ENCODE measurements at regions not wholly inside any gene's neighbourhood (a gene's known extent, or its start where the extent isn't known, plus 50 kb on each side); places are given as distances from the start of the nearest gene placed in this dataset.
"Not testable (repeated sequence)": the region's sequence is repeated elsewhere in the genome, so short reads cannot be mapped to it uniquely, and the experiment has no call there.

DNA sequence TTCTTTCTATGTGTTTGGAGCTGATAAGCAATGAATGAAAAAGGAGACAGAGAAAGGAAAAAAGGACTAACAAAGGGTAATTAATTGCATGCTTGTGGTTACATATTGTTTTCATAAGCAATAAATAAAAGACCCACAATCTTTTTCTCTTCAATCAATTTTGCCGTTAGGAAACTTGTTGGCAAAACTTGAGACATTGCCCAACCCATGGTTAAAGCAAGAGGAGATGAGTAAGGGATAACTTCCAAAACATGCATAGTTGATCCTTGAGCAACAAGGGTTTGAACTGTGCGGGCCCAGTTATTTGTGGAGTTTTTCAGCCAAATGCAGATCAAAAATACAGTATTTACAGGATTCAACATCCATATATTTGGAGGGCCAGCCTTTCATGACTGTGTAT lies 572.4 kb downstream of the AMY1C start:
- no peak for DNase-seq

DNA sequence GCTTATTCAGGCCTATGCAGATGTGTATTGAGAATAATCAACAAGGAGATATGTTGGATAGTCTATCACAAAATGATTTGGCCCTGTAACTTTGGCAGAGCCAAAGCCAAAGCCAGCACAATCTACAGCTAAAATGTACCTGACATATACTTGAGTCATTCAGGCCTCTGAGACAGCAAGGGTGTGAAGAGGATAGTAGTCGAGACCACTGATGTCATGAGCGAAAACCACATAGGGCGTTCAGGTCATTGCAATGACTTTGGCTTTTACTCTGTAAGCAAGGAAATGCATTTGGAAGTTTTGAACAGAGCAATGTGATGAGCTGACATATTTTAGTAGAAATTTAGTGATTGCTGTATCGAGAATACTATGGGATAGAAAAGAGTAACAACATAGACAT lies 579.6 kb downstream of the AMY1C start:
- no peak for DNase-seq

DNA sequence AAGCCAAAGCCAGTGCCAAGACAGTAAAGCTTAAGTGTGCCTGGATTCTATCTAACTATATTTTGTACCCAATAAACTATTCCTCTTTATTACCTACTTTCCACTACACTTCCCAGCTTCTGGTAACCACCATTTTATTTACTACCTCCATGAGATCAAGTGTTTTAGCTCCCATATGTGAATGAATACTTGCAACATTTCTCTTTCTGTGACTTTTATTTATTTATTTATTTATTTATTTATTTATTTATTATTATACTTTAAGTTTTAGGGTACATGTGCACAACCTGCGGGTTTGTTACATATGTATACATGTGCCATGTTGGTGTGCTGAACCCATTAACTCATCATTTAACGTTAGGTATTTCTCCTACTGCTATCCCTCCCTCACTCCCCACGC lies 582.1 kb downstream of the AMY1C start:
- DNase-seq = no peak

DNA sequence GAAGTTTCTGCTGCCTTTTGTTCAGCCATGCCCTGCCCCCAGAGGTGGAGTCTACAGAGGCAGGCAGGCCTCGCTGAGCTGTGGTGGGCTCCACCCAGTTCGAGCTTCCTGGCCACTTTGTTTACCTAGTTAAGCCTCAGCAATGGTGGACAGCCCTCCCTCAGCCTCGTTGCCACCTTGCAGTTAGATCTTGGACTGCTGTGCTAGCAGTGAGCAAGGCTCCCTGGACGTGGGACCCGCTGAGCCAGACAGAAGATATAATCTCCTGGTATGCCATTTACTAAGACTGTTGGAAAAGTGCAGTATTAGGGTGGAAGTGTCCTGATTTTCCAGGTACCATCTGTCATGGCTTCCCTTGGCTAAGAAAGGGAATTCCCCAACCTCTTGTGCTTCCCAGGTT lies 588.2 kb downstream of the AMY1C start:
- not testable (repeated sequence) for DNase-seq

DNA sequence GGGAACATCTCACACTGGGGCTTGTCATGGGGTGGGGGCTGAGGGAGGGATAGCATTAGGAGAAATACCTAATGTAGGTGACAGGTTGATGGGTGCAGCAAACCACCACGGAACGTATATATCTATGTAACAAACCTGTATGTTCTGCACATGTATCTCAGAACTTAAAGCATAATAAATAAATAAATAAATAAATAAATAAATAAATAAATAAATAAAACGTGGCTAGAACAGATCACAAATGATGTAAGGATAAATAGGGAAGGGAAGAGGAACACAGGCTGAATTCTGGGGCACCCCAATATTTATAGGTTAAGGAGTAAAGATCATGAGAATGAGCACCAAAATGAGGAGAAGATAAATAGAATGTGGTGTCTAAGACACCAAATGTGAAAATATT lies 592.2 kb downstream of the AMY1C start:
- no peak for DNase-seq

DNA sequence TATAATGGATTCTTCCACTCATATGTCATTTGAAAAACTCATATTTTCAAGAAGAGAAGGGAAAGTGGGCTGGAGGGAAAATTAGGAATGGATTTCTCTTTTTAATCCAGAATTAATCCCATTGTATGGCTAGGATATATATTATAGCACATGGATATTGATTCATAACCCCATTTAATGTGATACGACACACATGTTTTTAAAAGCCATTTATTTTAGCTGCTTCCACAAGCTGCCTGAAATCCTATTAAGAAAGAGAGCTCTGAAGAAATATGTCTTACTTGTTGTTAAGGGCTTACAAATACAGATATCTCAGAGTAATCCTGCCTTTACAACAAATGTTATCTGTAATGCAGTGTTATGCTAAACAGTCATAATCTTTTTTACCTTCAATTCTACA lies 598.6 kb downstream of the AMY1C start:
- DNase-seq = no peak

DNA sequence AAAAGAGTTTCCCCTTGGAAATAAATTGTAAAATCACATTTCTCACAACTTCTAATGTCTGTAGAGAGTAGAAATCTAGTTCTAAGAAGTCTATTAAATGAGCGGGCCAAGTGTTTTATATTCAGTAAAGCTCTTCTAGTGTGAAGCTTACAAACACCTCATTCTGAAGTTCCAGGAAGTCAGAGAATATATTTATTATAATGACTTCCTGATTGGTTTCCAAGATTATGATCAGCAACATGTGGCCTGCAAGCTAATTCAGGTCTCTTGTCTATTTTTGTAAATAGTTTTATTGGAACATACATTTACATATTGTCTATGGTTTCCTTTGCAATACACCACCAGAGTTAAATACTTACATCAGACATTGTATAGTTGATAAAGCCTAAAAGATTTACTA lies 603.9 kb downstream of the AMY1C start:
- DNase-seq = no peak

DNA sequence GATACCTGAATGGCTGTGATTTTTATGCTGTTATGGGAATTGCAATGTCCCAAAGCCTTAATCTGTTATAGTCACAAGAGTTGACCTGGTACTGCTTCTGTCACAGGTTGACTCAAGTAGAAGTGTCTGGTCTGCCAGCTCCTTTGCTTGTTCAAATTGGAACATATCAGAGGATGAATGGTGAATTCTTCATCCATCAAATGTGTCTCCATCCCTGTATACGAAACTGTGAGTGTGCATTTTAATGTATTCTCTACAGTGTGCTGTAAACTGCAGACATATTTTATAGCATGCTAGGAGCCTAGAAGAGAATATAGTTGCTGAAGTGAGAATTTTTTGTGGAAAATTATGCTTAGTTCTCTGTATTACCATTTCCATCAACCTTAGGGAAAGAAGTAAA lies 608.4 kb downstream of the AMY1C start:
- DNase-seq = no peak

DNA sequence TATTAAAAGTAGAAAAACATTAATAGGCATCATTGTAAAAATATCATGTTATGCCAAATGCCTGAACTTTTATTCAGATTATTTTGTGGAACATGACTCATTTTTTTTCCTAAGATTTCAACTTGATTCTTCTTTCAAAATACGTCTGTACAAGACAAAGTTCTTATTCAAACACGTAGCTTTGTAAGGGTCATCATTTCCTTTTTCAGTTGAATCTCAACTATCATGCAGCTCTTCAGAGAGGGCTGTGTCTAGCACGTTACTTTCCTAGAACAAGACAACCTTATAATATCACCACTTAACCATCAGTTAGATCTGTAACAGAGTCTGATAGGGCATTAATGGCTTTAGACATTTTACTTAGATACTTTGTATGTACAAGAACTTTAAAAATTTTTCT lies 608.9 kb downstream of the AMY1C start:
- DNase-seq = no peak

DNA sequence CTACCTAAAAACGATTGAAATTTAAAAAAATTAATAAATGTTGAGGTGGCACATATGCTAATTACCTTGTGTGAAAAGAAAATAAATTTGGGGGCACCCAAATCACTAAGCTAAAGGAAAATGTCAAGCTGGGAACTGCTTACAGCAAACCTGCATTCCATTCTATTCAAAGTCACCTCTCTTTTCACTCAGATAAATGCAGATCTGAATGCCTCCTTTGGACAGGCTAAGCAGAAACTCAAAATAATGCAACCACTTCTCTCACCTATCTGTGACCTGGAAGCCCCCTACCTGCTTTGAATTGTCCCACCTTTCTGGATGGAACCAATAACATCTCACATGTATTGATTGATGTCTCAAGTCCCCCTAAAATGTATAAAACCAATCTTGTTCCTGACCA lies 628.7 kb downstream of the AMY1C start:
- DNase-seq = no peak

DNA sequence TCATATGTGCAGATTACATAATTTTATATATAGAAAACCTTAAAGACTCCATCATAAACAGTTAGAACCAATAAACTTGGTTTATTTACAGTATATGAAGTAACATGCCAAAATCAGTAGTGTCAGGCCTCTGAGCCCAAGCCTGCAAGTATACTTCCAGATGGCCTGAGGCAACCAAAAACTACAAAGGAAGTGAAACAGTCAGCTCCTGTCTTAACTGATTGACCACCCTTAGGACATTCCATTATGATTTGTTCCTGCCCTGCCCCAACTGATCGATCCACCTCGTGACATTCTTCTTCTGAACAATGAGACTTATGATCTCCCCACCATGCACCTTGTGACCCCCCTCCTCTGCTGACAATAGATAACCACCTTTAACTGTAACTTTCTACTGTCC lies 630.3 kb downstream of the AMY1C start:
- no peak for DNase-seq

DNA sequence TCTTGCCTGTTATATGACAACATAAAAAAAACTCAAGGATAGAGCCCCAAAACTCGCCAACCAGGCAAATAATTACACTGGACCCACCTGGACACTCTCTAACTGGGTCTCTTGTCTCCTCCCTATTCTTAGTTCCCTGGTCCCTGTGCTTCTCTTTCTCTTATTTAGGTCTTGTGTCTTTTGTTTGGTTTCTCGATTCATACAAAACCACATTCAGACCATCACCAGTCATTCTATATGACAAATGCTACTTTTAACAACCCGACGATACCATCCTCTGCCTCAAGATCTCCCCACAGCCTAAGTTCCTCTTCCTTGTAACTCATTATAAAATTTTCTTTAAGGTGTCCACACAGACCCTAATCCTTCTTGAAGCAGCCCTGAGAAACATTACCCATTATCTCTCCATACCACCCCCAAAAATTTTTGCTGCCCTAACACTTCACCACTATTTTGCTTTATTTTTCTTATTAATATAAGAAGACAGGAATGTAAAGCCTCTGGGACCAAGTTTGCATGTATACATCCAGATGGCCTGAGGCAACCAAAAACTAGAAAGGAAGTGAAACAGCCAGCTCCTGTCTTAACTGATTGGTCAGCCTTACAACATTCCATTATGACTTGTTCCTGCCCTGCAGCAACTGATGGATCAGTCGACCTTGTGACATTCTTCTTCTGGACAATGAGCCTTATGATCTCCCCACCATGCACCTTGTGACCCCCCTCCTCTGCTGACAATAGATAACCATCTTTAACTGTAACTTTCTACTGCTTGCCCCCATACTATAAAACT lies 638.2 kb downstream of the AMY1C start:
- DNase-seq = no peak

DNA sequence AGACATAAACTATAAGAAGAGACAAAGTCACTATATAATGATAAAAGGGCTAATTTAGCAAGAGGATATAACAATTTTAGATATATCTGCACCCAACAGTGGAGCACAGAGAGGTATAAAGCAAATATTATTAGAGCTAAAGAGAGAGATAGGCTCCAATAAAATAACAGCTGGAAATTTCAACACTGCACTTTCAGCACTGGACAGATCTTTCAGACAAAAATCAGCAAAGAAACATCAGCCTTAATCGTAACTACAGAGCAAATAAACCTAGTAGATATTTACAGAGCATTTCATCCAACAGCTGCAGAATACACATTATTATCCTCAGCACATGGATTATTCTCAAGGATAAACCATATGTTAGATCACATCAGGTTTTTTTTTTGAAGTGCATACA lies 642.9 kb downstream of the AMY1C start:
- no peak for DNase-seq

DNA sequence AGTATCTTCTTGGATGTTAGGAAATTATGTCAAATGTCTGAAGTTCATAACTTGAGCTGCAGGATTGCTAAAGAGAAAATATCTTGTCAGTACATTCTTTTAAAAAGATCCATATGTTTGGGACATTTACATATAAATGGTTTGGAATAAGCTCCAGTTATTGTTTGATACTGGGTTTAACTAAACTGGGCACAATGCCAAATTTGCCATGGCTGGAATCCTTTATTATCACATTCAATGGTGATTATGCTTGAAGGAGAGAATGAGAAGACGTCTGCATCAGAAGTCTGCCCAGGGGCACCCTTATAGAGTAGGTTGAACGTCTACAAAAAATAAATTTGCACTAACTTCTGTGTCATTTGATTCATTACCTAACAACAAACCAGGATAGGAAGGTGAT lies 652.5 kb downstream of the AMY1C start:
- DNase-seq = no peak

DNA sequence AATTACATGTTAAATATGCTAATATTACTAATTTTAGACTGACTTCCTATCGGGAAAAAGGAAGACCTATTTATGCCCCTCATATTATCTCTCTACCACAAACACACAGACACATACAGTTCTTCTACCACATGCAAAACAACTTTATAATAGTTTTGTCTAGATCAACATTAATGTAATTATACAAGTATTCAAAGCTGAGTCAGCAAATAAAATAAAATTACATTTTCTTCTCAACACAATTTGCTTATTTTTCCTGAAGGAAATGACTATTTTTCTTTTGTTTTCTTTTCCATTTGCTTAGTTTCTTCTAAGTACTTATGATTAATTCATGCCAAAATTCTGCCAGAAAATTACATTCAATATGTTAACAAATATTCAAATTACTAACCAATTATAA lies 654.2 kb downstream of the AMY1C start:
- DNase-seq = no peak

DNA sequence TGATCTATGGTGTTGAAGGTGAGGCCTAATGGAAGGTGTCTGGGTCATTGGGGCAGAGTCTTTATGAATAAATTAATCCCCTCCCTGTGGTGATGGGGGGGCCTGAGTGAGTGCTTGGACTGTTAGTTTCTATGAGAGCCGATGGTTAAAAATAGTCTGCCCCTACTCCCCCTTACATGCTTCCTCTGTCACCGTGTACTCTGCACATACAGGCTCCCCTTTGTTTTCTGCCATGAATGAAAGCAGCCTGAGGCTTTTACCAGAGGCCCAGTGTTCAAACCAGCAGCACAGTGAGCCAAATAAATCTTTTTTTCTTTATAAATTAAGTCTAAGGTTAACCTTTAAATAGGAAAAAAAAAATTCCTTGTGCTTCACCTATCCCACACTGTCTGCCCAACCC lies 657.0 kb downstream of the AMY1C start:
- DNase-seq = no peak

DNA sequence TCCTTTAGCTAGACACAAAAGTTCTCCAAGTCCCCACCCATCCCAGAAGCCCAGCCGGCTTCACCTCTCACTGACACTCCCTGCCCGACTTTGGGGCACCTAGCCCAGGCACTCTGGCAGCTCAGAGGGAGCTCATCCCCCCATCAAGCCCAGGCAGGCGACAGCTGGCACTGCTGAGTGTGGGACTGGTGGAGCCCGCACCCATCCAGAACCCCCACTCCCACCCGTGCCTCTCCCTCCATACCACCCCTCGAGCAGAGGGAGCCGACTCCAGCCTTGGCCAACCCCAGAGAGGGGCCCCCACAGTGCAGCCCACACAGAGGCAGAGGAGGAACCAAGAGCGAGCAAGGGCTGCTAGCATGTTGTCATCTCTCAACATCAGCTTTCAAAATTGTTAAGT lies 658.6 kb downstream of the AMY1C start:
- DNase-seq = no peak

DNA sequence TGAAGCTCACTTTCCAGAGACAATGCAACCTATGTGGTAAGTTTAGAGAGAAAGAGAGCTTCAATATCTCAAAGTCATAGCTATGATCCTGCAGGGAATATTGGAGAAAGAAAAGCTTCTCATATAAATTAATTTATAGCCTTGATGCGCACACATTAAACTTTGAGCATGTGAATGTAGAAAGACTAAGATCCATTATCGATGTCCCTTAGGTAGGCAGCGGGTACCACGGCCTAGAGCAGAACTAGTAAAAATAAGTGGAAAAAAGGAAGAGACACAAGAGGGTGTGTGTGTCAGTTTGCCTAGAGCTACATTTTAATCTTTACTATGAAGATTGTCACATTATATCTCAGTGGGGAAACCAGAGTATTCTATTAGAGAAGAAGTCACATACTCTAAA lies 685.6 kb downstream of the AMY1C start:
- DNase-seq = no peak

DNA sequence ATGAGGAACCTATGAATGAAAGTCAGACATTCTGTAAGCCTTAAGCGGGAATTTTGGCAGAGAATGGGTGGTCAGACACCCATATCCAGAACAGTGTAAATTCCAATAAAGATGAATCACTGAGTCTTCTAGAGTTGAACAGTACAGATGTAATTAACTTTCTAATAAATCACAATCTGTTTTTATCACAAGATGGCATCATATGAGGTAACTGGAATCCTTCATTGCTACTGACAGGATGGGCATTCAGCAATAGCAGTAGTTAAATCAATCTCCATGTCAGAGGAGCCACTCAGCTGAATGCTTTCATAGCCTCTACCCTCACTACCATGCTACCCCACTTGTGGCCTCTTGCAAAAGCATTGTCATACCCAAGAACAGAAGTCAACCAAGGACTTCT lies 690.3 kb downstream of the AMY1C start:
- DNase-seq = no peak

DNA sequence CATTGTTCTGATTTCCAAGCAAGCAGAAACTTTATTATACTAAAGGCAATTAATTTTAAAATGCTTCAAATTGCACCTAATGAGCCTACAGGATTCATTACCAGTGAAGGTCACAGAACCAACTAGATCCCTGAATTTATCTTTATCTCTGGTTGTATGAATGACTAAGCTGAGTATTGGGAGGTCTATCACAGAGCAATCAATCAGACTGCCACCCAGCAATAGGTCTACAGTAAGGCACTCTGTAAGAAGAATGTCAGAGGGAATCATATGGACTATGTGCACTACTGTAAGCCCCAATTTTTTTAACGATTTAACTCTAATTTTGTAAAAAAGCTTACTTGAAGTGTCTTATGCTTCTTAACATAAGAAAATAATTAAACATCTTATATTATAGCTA lies 707.0 kb downstream of the AMY1C start:
- DNase-seq = no peak

DNA sequence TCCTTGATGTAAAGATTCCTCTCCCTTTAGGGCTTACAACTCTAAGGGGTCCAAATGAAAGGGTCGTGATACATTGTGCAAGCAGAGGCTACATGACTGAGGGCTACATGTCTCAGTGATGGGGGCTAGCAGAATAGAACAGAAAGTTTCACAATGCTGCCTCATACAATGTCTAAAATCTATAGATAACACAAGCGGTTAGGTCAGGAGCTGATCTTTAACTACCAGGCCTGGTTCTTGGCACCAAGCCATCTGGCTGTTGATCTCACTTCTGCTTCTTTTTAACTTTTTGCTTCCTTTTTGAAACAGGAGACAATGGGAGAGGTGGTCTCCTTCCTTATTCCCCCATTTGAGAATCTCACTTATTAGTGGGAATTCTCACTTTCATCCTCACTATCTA lies 710.2 kb downstream of the AMY1C start:
- DNase-seq = no peak

DNA sequence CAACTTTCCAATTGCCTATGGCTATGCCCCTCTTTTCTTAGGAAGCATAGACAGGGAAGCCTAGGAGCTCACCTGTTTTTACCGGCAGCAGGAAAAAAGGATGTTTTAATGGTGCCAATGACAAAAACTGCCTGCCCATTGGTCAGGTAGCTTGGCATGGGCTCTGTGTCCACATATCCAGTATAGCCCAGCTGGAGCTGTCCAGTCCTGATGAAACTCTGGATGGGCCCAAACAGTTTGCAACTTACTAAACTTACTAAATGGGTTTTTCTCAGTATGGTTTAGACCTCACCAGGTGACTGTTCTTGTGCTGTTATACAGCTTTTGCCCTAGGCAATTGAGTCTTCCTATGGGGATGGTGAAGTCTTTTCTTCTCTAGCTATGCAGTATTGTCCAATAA lies 711.2 kb downstream of the AMY1C start:
- no peak for DNase-seq

DNA sequence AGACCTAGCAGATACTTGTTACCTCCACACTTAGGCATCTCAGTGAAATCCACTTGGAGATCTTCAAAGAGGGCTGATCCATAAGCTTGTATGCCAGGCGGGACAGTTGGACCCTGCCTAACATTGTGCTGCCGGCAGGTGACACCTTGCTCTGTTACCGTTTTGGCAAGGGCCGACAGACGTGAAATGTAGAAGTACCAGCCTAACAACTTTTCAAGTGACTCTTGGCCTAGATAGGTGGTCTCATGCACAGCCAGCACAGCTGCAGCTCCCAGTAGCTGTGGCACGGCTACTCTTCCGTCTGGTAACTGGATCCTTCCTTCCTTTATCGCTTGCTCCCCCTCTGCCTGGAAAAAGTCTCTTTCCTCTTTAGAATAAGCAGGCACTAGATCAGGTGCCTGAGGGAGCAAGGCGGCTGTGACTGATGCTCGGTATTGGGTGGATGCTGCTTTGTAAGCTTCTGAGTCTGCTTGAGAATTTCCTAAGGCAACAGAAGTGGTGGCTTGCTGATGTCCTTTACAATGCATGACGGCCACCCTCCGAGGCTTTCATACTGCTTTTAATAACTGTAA lies 713.5 kb downstream of the AMY1C start:
- DNase-seq = no peak

DNA sequence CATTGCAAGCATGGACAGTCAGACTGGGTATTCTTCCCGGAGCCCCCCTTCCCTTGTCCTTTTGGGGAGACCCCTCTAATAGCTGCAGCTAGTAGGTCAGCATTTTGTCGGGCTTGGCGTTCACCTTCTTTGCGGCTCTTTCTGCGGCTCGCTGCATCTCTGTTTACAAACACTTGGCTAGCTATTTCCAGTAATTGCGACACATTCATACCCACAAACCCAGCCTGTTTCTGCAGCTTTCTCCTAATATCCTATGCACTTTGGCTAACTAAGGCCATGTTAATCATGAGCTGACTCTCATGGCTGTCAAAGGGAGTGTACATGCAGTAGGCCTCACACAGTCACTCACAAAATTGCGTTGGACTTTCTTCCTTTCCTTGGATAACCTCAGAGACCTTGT lies 716.4 kb downstream of the AMY1C start:
- DNase-seq = no peak

DNA sequence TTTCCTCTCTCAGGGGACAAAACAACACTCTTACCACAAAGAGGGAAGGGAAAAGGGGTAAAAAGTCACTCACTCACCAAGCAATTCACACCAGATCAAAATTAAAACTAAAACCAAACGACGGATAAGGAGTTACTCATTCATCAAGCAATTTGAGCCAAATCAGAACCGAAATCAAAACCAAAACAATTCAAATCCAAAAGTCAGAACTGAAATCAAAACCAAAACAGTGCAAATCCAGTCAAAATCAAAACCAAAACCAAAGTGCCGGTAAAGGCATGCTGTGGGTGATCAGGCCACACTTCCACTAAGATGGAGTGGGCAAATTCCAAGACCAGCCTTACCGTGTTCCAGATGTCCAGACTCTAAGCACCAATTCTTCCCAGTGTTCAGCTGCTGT lies 717.9 kb downstream of the AMY1C start:
- no peak for DNase-seq

Data from inflammatory macrophage (primary cell).